CD4-positive, alpha-beta T cell (primary cell): ENCODE measurements at regions not wholly inside any gene's neighbourhood (a gene's known extent, or its start where the extent isn't known, plus 50 kb on each side); places are given as distances from the start of the nearest gene placed in this dataset.

Experiments
- ATAC-seq: fragments of 200-7000 bp; cut with Tn5 transposase; one replicate; pipeline ENCODE4 v1.10.0; 2022; ENCODE audit warnings: mild to moderate bottlenecking; ENCODE audit not compliant: poor library complexity
- CTCF ChIA-PET: fragments of 350-600 bp; sonication (Branson Sonifier 250); formaldehyde crosslinking; loops from one replicate; lab custom pipeline; 2021; ENCODE audit warnings: antibody characterized with exemption, inconsistent platforms; lab: Charles Lee
- POLR2A ChIA-PET: fragments of 350-600 bp; sonication (Branson Sonifier 250); formaldehyde crosslinking; loops from one replicate; lab custom pipeline; 2021; ENCODE audit warnings: antibody characterized with exemption, inconsistent platforms; lab: Charles Lee
- DNase-seq, 14 experiments: peaks; one replicate each; pipeline ENCODE4 v3.0.0-alpha.2; 2013 to 2020; ENCODE audit warnings: mixed read lengths in 2 of 14
- H3K27ac ChIP-seq, 2 donors: one replicate each; pipeline versions ENCODE4 v1.5.1 to v1.7.0; 2013; ENCODE audit warnings: low read length in 2 of 2, low read depth in 1 of 2, mild to moderate bottlenecking in 1 of 2
- H3K27me3 ChIP-seq, 2 experiments: 1 replicate in 1 of 2; 2 replicates in 1 of 2; pipeline versions ENCODE4 v1.6.1 to v1.7.0; 2013; ENCODE audit warnings: low read length in 2 of 2, control low read depth in 1 of 2, mild to moderate bottlenecking in 1 of 2, moderate library complexity in 1 of 2; ENCODE audit not compliant: insufficient read depth in 2 of 2, control insufficient read depth in 1 of 2
- H3K36me3 ChIP-seq: one replicate; pipeline ENCODE4 v1.6.1; 2013; ENCODE audit warnings: low read length, control low read depth; ENCODE audit not compliant: insufficient read depth
- H3K4me1 ChIP-seq: one replicate; pipeline ENCODE4 v1.6.1; 2013; ENCODE audit warnings: low read length, control low read depth; ENCODE audit not compliant: insufficient read depth
- H3K4me3 ChIP-seq: one replicate; pipeline ENCODE4 v1.5.1; 2013; ENCODE audit warnings: mild to moderate bottlenecking, low read length, moderate library complexity
- H3K9me3 ChIP-seq, 2 experiments: 1 replicate in 1 of 2; 2 replicates in 1 of 2; pipeline versions ENCODE4 v1.6.1 to v1.7.0; 2013; ENCODE audit warnings: low read length in 2 of 2, mild to moderate bottlenecking in 2 of 2, control low read depth in 1 of 2, moderate library complexity in 1 of 2; ENCODE audit not compliant: control insufficient read depth in 1 of 2, insufficient read depth in 1 of 2
- H3K27ac Mint-ChIP-seq: one replicate; pipeline ENCODE4 v1.8.0; 2020; ENCODE audit warnings: mixed read lengths
- H3K27me3 Mint-ChIP-seq: one replicate; pipeline ENCODE4 v1.8.0; 2021; ENCODE audit warnings: mixed read lengths
- H3K36me3 Mint-ChIP-seq: one replicate; pipeline ENCODE4 v1.8.0; 2021; ENCODE audit warnings: low read depth, mixed read lengths
- H3K4me1 Mint-ChIP-seq: one replicate; pipeline ENCODE4 v1.8.0; 2021; ENCODE audit warnings: low read depth, mixed read lengths
- H3K4me3 Mint-ChIP-seq: one replicate; pipeline ENCODE4 v1.8.0; 2020; ENCODE audit warnings: mild to moderate bottlenecking, mixed read lengths
- H3K9me3 Mint-ChIP-seq: one replicate; pipeline ENCODE4 v1.8.0; 2020; ENCODE audit warnings: mixed read lengths
- CTCF ChIP-seq: fragments of 200-600 bp; IDR thresholded peaks from one replicate; pipeline ENCODE4 v1.8.0; 2022; ENCODE audit warnings: antibody characterized with exemption, mild to moderate bottlenecking
- intact Hi-C, 2 experiments: fragments of 100-400 bp; cut with DNase I in 1 of 2; cut with micrococcal nuclease in 1 of 2; formaldehyde crosslinking; loops; one replicate each; pipeline versions ENCODE4 v1.15.1 to v1.9.0; 2023 to 2025; cut with DNase I, micrococcal nuclease

- ATAC-seq (no peak), DNase-seq (no peak)
- no peaks in the 10 kb centered on the region for H3K4me1 Mint-ChIP-seq
- H3K4me3 Mint-ChIP-seq, result no peak overlapping the region
- no peaks in the 10 kb centered on the region for H3K36me3 ChIP-seq
- no peak overlapping the region for H3K27ac ChIP-seq
- no peak overlapping the region for H3K27ac Mint-ChIP-seq
- H3K27me3 ChIP-seq, result no peaks in the 10 kb centered on the region
- H3K36me3 Mint-ChIP-seq, result no peaks in the 10 kb centered on the region
- H3K4me3 ChIP-seq, result no peak overlapping the region
- ChIA-PET POLR2A (no interaction called here), CTCF (no interaction called here)
- H3K9me3 Mint-ChIP-seq, result no peaks in the 10 kb centered on the region
- intact Hi-C loops, result no loop called here
- H3K27me3 Mint-ChIP-seq, result no peaks in the 10 kb centered on the region
- no peak for TF ChIP-seq CTCF
- no peaks in the 10 kb centered on the region for H3K9me3 ChIP-seq
- no peaks in the 10 kb centered on the region for H3K4me1 ChIP-seq
Observed at GRCh38 chr3:110149763-110150162, 812.4 kb upstream of the DPPA4 start.

- H3K4me3 ChIP-seq, result no peak overlapping the region
- ChIA-PET CTCF (no interaction called here), POLR2A (no interaction called here)
- no peaks in the 10 kb centered on the region for H3K9me3 Mint-ChIP-seq
- no peaks in the 10 kb centered on the region for H3K36me3 Mint-ChIP-seq
- no peaks in the 10 kb centered on the region for H3K4me1 ChIP-seq
- intact Hi-C loops, result no loop called here
- no peak overlapping the region for H3K27ac Mint-ChIP-seq
- H3K4me3 Mint-ChIP-seq, result no peak overlapping the region
- no peak for TF ChIP-seq CTCF
- no peaks in the 10 kb centered on the region for H3K27me3 Mint-ChIP-seq
- no peaks in the 10 kb centered on the region for H3K9me3 ChIP-seq
- no peaks in the 10 kb centered on the region for H3K36me3 ChIP-seq
- ATAC-seq (no peak), DNase-seq (no peak)
- no peaks in the 10 kb centered on the region for H3K27me3 ChIP-seq
- H3K27ac ChIP-seq, result no peak overlapping the region
- no peaks in the 10 kb centered on the region for H3K4me1 Mint-ChIP-seq
Observed at GRCh38 chr3:110157221-110157620, 819.9 kb upstream of the DPPA4 start.

- ChIA-PET CTCF (interaction anchor here (0.7 kb wide), 3 partner anchors 15 to 100 kb away, joined by 3 read pairs; no protein-coding TSS in a partner anchor), POLR2A (no interaction called here)
- no peak overlapping the region for H3K27ac Mint-ChIP-seq
- no peak for TF ChIP-seq CTCF
- H3K4me1 Mint-ChIP-seq, result no peaks in the 10 kb centered on the region
- Histone ChIP-seq H3K4me3 (no peak overlapping the region), H3K27me3 (no peaks in the 10 kb centered on the region), H3K36me3 (no peaks in the 10 kb centered on the region), H3K27ac (no peak overlapping the region), H3K9me3 (no peaks in the 10 kb centered on the region), H3K4me1 (no peaks in the 10 kb centered on the region)
- no peak for DNase-seq
- H3K4me3 Mint-ChIP-seq, result no peak overlapping the region
- no peaks in the 10 kb centered on the region for H3K27me3 Mint-ChIP-seq
- intact Hi-C loops, result no loop called here
- H3K36me3 Mint-ChIP-seq, result no peaks in the 10 kb centered on the region
- ATAC-seq, result no peak
- H3K9me3 Mint-ChIP-seq, result no peaks in the 10 kb centered on the region
Observed at GRCh38 chr3:110164632-110165369, 827.5 kb upstream of the DPPA4 start.
